Non-pigmented ciliary epithelial cell (primary cell): ENCODE measurements at regions not wholly inside any gene's neighbourhood (a gene's known extent, or its start where the extent isn't known, plus 50 kb on each side); places are given as distances from the start of the nearest gene placed in this dataset.

Experiments used
- DNase-seq: peaks from one replicate; pipeline ENCODE4 v3.0.0-alpha.2; 2010; ENCODE audit warnings: low read depth

DNA sequence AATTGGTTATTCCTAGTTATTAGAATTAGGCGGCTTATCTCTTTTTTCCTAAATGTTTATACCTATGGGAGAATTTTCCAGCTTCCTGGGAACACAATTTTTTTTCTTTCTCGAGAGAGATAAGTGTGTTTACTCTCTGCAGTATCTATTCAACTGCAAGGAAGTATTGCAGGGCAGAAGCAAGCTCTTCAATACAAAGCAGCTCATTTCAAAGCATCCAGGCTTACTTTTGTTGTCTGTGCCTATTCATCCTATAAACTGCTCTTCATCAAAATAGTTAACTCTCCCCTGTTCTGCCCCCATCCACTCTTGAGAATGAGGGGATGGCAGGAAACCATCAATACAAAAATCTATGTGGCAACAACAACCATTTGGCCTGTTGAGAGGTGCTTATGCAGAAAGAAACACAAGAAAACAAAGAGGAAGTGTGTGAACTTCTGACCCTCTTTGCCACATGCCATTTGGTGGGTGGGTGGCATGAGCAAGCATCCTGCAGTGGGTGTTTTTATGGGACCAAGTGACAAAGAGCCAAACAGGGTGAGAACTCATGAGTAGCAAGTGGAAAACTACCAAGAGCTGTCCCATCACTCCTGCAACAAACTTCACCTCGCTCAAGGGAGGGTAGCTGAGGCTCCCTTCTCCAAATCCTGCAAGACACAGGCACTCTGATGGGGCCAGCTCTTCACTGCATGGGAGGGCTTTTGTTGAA is 50.6 kb upstream of the MRPS6 start:
- DNase-seq, result no peak

- no peak for DNase-seq
Measured at GRCh38 chr21:34021726-34022125, 51.7 kb upstream of the MRPS6 start.

DNA sequence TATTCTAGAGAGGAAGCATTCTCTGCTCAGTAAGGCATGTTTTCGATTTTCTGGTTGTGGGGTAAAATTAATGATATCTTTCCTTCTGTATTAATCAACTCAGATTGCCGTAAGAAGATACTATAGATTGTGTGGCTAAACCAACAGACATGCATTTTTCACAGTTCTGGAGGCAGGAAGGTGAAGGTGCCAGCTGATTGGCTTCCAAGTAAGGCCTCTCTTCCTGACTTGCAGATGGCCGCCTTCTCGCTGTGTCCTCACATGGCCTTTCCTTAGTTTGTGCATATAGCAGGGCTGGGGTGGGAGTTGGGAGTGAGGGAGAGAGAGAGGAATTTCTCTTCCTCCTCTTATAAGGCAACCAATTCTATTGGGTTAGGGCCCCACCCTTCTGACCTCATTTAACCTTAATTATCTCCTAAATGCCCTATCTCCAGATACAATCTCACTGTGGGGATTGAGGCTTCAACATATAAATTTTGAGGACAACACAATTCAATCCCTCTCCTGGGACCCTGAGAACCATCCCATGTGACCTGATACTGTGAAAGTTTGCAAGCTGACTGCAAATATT is 52.3 kb upstream of the MRPS6 start:
- DNase-seq, result no peak

DNA sequence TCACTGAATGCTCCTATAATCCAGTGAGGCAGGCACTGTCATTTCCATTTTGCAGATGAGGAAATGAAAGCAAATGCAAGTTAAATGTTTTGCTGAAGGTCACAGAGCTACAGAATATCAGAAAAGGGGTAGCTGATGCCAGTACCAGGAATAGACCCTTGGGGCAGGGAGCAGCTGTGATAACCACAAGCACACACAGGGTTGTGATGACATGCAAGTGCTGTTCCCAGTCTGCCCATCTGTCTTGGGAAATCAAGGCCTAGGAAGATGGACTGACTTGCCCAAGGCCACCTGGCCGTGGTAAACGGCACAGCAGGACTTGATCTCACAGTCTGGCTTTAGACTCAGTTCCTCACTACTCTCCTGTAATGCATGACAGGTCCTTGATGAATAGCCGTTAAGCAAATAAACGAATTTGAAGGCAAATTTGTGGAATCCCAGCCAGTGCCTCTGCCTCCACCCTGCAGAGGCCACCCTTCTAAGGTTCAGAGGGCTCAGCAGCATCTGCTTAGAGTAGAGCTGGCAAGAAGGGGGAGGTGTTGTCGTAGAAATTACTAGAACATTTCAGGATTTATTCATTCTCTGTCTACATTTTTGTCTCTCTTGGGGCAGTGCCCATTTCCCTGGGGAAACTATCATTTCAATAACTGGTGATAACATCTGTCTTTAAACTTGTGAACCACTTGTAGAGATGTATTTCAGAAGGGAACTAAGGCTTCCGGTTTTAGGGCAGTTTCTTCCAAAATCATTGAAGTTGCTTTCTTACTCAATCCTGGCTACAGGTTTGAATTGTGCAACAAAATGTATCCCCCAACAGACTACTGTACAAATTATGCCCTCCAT is 53.2 kb upstream of the MRPS6 start:
- DNase-seq, result no peak

DNA sequence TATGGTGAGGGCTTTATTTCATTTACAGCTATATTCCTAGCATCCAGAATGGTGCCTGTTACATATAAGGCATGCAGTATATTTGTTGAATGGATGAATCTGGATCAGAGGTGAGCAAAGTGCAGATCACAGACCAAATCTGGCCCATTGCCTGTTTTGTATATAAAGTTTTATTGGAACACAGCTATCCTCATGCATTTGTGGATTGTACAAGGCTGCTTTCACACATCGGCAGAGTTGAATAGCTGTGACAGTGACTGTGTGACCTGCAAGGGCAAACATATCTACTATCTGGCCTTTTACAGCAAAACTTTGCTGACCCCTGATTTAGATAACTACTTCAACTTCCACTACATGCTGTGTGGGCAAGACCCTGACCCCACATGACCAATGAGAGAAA is 54.0 kb upstream of the MRPS6 start:
- DNase-seq, result no peak

DNA sequence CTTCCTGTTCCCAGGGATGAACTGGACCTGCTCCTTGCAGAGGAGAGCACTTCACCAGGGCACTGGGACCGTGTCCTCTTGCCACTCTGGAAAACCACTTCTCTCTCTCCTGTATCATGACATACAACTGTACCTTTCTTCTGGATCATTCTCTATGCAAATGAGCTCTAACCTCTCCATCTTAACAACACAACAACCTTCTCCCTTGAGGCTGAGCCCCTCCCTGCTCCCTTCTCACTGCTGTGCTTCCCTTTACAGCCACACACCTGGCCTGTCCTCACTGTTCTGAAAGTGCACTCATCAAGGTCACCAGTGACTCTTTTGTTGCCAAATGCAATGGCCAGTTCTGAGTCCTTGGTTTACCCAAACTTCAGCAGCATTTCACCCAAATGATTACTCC is 54.5 kb upstream of the MRPS6 start:
- no peak for DNase-seq

GRCh38 chr21:34018185-34018584 is 55.2 kb upstream of the MRPS6 start:
- DNase-seq, result no peak

DNA sequence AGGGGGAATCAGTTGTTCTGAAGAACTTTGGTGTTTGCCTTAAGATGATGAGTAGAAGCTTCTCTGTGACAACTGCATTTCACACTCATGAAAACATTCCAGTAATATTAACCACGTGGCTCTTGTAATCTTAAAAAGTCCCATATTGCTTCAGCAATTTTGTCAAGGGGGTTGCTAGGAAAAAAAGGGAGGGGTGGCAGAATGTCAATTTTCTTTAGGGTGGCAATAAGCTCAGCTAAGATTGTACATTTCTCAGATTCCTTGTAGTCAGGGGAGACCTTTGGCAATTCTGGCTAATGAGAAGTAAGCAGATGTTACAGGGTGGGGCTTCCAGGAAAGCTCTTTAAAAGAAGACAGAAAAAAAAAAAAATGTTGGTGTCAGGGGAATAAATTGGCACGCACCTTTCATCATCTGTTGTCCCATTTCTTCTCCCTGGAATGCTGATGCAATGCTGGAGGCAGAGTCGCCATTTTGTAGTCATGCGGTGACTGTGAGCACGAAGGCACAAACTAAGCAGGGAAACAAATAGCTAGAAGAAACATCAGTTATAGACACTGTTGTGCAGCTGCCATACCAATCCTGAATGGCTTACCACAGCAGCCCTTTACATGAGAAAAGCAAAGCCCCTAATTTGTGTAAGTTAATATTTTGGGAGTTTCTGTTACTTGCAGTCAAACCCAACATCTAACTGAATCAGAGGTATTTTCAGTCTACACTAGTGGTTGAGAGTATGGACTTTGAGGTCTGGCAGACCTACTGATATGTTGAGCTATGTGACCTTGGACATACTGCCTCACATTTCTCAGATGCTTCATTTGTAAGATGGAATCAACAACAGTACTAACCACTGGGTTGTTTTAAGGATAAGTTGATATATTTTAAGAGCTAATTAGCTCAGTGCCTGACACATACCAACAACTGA is 56.1 kb upstream of the MRPS6 start:
- no peak for DNase-seq

DNA sequence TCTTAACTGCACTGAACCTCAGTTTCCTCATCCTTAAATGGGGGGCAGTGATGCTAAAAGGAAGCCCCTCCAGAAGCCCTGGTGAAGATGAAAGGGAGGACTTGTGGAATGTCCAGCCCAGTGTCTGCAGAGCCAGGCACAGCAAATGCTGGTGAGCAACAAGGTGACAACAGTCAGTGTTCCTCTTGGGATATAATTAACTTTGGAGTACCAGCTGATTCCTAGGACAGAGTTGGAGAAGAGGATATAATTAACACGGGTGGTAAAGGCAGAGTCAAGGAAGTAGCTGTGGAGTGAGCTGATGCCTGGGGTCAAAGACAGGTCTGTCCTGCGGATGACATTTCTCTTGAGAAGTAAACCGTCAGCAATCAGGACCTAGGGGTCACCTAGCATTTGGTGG is 60.7 kb upstream of the MRPS6 start:
- no peak for DNase-seq

DNA sequence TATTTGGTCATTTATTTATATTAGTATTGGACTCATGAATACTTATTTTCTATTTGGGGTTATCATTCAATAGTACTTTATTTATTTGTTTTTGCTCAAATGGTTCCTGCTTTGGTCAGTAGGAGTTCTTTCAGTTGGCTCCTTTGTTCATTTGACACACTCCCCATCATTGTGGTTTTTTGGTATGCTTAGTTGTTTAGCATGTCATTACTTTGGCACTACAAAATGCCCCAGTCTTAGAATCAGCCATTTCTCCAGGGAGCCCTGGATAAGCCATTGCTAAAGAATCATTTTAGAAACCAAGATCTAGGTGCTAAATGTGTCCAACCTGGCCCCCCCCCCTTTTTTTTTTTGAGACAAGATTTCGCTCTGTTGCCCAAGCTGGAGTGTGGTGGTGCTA is 61.7 kb upstream of the MRPS6 start:
- no peak for DNase-seq

DNA sequence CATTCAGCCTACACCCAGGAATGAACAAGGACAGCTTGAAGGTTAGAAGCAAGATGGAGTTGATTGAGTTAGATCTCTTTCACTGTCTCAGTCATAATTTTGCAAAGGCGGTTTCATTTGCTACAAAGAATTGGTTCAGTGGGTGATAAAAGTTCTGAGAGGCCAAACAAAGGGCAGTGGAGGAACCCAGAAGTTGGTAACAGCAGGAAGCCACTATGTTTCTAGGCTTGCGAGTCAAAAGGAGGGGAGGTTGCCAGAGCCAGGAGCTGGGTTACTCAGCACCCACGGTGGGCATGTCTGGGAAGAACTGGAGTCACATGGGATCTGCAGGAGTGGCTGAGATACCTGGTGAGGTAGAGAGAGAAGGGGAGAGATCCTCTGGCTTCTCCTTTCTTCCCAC is 64.2 kb upstream of the MRPS6 start:
- no peak for DNase-seq

GRCh38 chr21:34008618-34009017 is 64.8 kb upstream of the MRPS6 start:
- no peak for DNase-seq

GRCh38 chr21:34006611-34007168 is 66.7 kb upstream of the MRPS6 start:
- DNase-seq, result no peak

GRCh38 chr21:34004974-34005373 is 68.4 kb upstream of the MRPS6 start:
- DNase-seq, result no peak

GRCh38 chr21:34004013-34004938 is 69.1 kb upstream of the MRPS6 start:
- no peak for DNase-seq

GRCh38 chr21:34003428-34003827 is 70.0 kb upstream of the MRPS6 start:
- no peak for DNase-seq

GRCh38 chr21:34000375-34000774 is 73.0 kb upstream of the MRPS6 start:
- no peak for DNase-seq

DNA sequence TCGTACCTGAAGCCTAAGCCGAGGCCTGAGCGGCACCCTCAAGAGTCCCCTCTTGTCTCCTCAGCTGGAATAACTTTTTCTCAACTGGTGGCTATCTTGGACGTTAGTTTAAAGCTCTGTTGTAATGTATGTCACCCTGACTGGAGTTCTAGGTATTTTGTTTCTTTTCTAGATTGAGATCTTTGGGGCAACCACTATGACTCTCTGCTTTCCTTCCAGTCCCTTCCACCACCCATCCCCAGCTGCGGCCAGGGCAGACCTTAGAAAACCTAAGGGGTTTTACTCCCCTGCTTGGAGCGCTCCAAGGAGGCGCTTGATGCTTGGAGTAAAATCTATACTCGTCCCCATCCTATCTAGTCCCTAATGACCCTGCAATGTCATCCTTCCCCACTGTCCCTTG is 74.6 kb upstream of the MRPS6 start:
- no peak for DNase-seq

GRCh38 chr21:33998402-33998801 is 75.0 kb upstream of the MRPS6 start:
- no peak for DNase-seq

GRCh38 chr21:33997436-33997835 is 75.9 kb upstream of the MRPS6 start:
- no peak for DNase-seq

DNA sequence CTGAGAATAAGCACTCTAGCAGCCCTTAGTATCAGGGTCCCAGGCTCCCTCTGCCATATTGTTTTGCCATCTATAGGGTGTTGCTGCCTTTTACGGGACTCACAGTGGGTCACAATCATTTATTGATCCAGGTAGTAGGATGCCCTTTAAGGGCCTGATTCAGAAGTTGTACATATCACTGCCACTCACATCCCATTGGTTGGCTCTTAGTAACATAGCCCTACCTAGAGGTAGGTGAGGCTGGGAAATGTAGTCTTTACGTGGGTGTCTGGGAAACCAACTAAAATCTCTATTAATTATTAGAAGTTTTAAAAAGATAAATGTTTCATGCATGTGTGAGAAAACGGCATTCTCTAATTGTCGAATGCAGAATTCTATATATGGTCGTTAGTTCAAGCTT is 78.8 kb upstream of the ATP5PO start:
- DNase-seq, result no peak
